Mucosa of descending colon (tissue), 3 donors: ENCODE measurements at regions not wholly inside any gene's neighbourhood (a gene's known extent, or its start where the extent isn't known, plus 50 kb on each side); places are given as distances from the start of the nearest gene placed in this dataset.
"Not testable (repeated sequence)": the region's sequence is repeated elsewhere in the genome, so short reads cannot be mapped to it uniquely, and the experiment has no call there.

Experiments used
- ATAC-seq: fragments of 200-7000 bp; cut with Tn5 transposase; one replicate; pipeline ENCODE4 v1.9.1; 2020; ENCODE audit warnings: mild to moderate bottlenecking, moderate library complexity
- DNase-seq, 3 donors: peaks; one replicate each; pipeline ENCODE4 v3.0.0-alpha.2; 2020
- H3K36me3 ChIP-seq: fragments of 200-600 bp; one replicate; pipeline ENCODE4 v1.8.0; 2021; ENCODE audit warnings: low read depth, mild to moderate bottlenecking
- H3K4me1 ChIP-seq: fragments of 200-600 bp; one replicate; pipeline ENCODE4 v1.8.0; 2021; ENCODE audit warnings: low read depth, mild to moderate bottlenecking
- H3K4me3 ChIP-seq: fragments of 200-600 bp; one replicate; pipeline ENCODE4 v1.8.0; 2021; ENCODE audit warnings: mild to moderate bottlenecking
- H3K9me3 ChIP-seq: fragments of 200-600 bp; one replicate; pipeline ENCODE4 v1.8.0; 2021; ENCODE audit warnings: mild to moderate bottlenecking
- CTCF ChIP-seq: fragments of 200-600 bp; IDR thresholded peaks from one replicate; pipeline ENCODE4 v1.8.0; 2022; ENCODE audit warnings: antibody characterized with exemption, mild to moderate bottlenecking
- intact Hi-C, 2 donors: fragments of 100-400 bp; cut with DNase I in 1 of 2; cut with micrococcal nuclease in 1 of 2; formaldehyde crosslinking; loops; one replicate each; pipeline versions ENCODE4 v1.11.0 to v1.11.1; 2022; cut with DNase I, micrococcal nuclease
- donor health status: DM: no; HTN: no; CAD: no; lungs with moderate emphysema.
- donor health status: DM: no; HTN: no; CAD: no.
- donor health status: DM: no; HTN: yes; CAD: no.

GRCh38 chr22:11611280-11611679, 3916.7 kb upstream of the OR11H1 start:
- DNase-seq: peak in 2 of 3 donors; percentile 8 to 51

GRCh38 chr22:11611876-11612275, 3916.1 kb upstream of the OR11H1 start:
- H3K9me3 ChIP-seq: peaks cover 90% of the 10 kb centered on the region
- H3K36me3 ChIP-seq, H3K4me3 ChIP-seq, ATAC-seq, intact Hi-C loops, H3K4me1 ChIP-seq: not testable (repeated sequence)
- peak in 1 of 3 donors; percentile 16 for DNase-seq

More at GRCh38 chr22:11611280-11611679, 3916.7 kb upstream of the OR11H1 start:
- H3K9me3 ChIP-seq: peaks cover 90% of the 10 kb centered on the region
- H3K4me3 ChIP-seq, intact Hi-C loops, H3K4me1 ChIP-seq, H3K36me3 ChIP-seq, ATAC-seq: not testable (repeated sequence)

- H3K4me3 ChIP-seq, ATAC-seq, H3K36me3 ChIP-seq, H3K4me1 ChIP-seq, intact Hi-C loops: not testable (repeated sequence)
- peak in 1 of 3 donors; percentile 7 for DNase-seq
- H3K9me3 ChIP-seq: peaks cover 92% of the 10 kb centered on the region
These were observed 3914.7 kb upstream of the OR11H1 start for GRCh38 chr22:11613081-11613897.

GRCh38 chr22:11613898-11614755, 3913.9 kb upstream of the OR11H1 start:
- H3K9me3 ChIP-seq: peaks cover 93% of the 10 kb centered on the region
- TF ChIP-seq CTCF: no peak
- no peaks in the 10 kb centered on the region for H3K36me3 ChIP-seq
- no peak for ATAC-seq
- H3K4me3 ChIP-seq: no peak overlapping the region
- peak in 1 of 3 donors; percentile 14 for DNase-seq
- H3K4me1 ChIP-seq: no peaks in the 10 kb centered on the region
- intact Hi-C loops: no loop called here

GRCh38 chr22:11614798-11615433, 3913.1 kb upstream of the OR11H1 start:
- H3K9me3 ChIP-seq: peaks cover 95% of the 10 kb centered on the region
- ATAC-seq, intact Hi-C loops: not testable (repeated sequence)

GRCh38 chr22:11616811-11617210, 3911.2 kb upstream of the OR11H1 start:
- TF ChIP-seq CTCF: no peak
- intact Hi-C loops: no loop called here
- ATAC-seq (no peak), DNase-seq (no peak)
- Histone ChIP-seq H3K9me3 (peaks cover 95% of the 10 kb centered on the region), H3K36me3 (no peaks in the 10 kb centered on the region), H3K4me3 (no peak overlapping the region), H3K4me1 (no peaks in the 10 kb centered on the region)

More at GRCh38 chr22:11614798-11615433, 3913.1 kb upstream of the OR11H1 start:
- not testable (repeated sequence) for H3K36me3 ChIP-seq, H3K4me3 ChIP-seq, H3K4me1 ChIP-seq
- DNase-seq: peak in 1 of 3 donors; percentile 5

GRCh38 chr22:11618322-11618662, 3909.7 kb upstream of the OR11H1 start:
- H3K4me3 ChIP-seq, intact Hi-C loops, DNase-seq, H3K36me3 ChIP-seq, ATAC-seq, H3K4me1 ChIP-seq: not testable (repeated sequence)
- H3K9me3 ChIP-seq: peaks cover 95% of the 10 kb centered on the region

GRCh38 chr22:11618688-11619087, 3909.3 kb upstream of the OR11H1 start:
- H3K9me3 ChIP-seq: peaks cover 94% of the 10 kb centered on the region
- ATAC-seq: not testable (repeated sequence)
- DNase-seq: peak in 1 of 3 donors; percentile 10

GRCh38 chr22:11620921-11621762, 3906.8 kb upstream of the OR11H1 start:
- H3K4me3 ChIP-seq, H3K4me1 ChIP-seq, intact Hi-C loops, H3K36me3 ChIP-seq, ATAC-seq: not testable (repeated sequence)
- peaks cover 93% of the 10 kb centered on the region for H3K9me3 ChIP-seq
- DNase-seq: peak in 1 of 3 donors; percentile 9

More at GRCh38 chr22:11618688-11619087, 3909.3 kb upstream of the OR11H1 start:
- intact Hi-C loops, H3K4me1 ChIP-seq, H3K4me3 ChIP-seq, H3K36me3 ChIP-seq: not testable (repeated sequence)

- H3K36me3 ChIP-seq, intact Hi-C loops, DNase-seq, ATAC-seq, H3K4me3 ChIP-seq, H3K4me1 ChIP-seq: not testable (repeated sequence)
- peaks cover 92% of the 10 kb centered on the region for H3K9me3 ChIP-seq
These were observed 3905.2 kb upstream of the OR11H1 start for GRCh38 chr22:11622774-11623173.
